ENCODE measurements at regions not wholly inside any gene's neighbourhood (a gene's known extent, or its start where the extent isn't known, plus 50 kb on each side); places are given as distances from the start of the nearest gene placed in this dataset.

DNA sequence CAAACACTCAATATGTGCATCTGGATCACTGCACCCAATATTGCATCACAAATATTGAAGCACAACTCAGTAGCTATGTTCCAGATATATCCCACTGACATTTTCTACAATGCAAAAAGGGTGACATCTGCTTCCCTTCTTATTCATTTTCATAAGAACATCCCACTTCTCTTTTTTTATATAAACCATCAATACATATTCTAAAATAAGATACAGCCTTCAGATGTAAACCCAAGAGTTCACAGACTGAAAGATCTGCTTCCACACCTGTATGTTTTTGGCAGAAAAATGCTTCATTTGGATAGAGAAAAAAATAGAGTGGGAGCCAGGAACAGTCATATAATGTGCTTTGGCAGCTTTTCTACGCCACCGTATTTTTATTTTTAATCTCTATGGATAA, 815.6 kb upstream of the ADGRL3 start:
- TF ChIP-seq GABPA (IDR thresholded peaks at IDR 0.05; ENCODE audit: borderline replicate concordance, insufficient read depth, low read length) (no peak), TCF12 (IDR thresholded peaks at IDR 0.05; ENCODE audit: low read depth, low read length) (no peak), KDM5A (IDR thresholded peaks at IDR 0.05; ENCODE audit: low read length) (no peak), YY1 (IDR thresholded peaks at IDR 0.05; ENCODE audit: low read depth, low read length) (no peak), EP300 (IDR thresholded peaks at IDR 0.05; ENCODE audit: borderline replicate concordance in 1 of 2, low read depth in 2 of 2, low read length in 2 of 2) (no peak), CREB1 (IDR thresholded peaks at IDR 0.05) (no peak), SUZ12 (IDR thresholded peaks at IDR 0.05; ENCODE audit: low read length) (no peak), JUN (IDR thresholded peaks at IDR 0.05; ENCODE audit: low read depth, low read length) (no peak)
